Esophagus muscularis mucosa (tissue), 4 donors: ENCODE measurements at regions not wholly inside any gene's neighbourhood (a gene's known extent, or its start where the extent isn't known, plus 50 kb on each side); places are given as distances from the start of the nearest gene placed in this dataset.

Experiments
- DNase-seq: peaks from one replicate; pipeline ENCODE4 v3.0.0-alpha.2; 2017; ENCODE audit errors: extremely low spot score
- H3K27ac ChIP-seq, 4 donors: fragments of 200-600 bp; sonication (generic); replicated peaks in 1 of 4; 1 replicate in 3 of 4; 2 replicates in 1 of 4; pipeline ENCODE4 v1.5.1; 2016 to 2019; ENCODE audit warnings: mild to moderate bottlenecking in 1 of 4
- H3K27me3 ChIP-seq, 4 donors: fragments of 200-600 bp; sonication (generic); one replicate each; pipeline versions ENCODE4 v1.5.1 to v1.6.0; 2016 to 2019
- H3K36me3 ChIP-seq, 4 donors: fragments of 200-600 bp; sonication (generic); one replicate each; pipeline ENCODE4 v1.5.1; 2016 to 2019
- H3K4me1 ChIP-seq, 4 donors: fragments of 200-600 bp; sonication (generic); one replicate each; pipeline ENCODE4 v1.5.1; 2016 to 2019
- H3K4me3 ChIP-seq, 4 donors: fragments of 200-600 bp; sonication (generic); 1 replicate in 2 of 4; 2 replicates in 2 of 4; pipeline ENCODE4 v1.5.1; 2016 to 2019; ENCODE audit warnings: mild to moderate bottlenecking in 4 of 4, moderate library complexity in 1 of 4
- H3K9me3 ChIP-seq, 4 donors: fragments of 200-600 bp; sonication (generic); 1 replicate in 3 of 4; 2 replicates in 1 of 4; pipeline ENCODE4 v1.5.1; 2016 to 2019
- CTCF ChIP-seq, 3 experiments: fragments of 200-600 bp in 2 of 3; fragments of 450-650 bp in 1 of 3; sonication (generic) in 2 of 3; IDR thresholded peaks; one replicate each; pipeline ENCODE4 v1.5.1; 2017 to 2019; ENCODE audit warnings: antibody characterized with exemption in 3 of 3, mild to moderate bottlenecking in 2 of 3, moderate library complexity in 1 of 3
- EP300 ChIP-seq: sonication (generic); formaldehyde crosslinking; IDR thresholded peaks from one replicate; pipeline ENCODE4 v1.6.1; 2017; ENCODE audit warnings: antibody characterized with exemption
- POLR2A ChIP-seq: fragments of 450-650 bp; IDR thresholded peaks from one replicate; pipeline ENCODE4 v1.6.1; 2017; ENCODE audit warnings: antibody characterized with exemption, moderate library complexity, mild to moderate bottlenecking, low read depth
- POLR2AphosphoS5 ChIP-seq, 2 donors: sonication (generic); formaldehyde crosslinking; IDR thresholded peaks; one replicate each; pipeline ENCODE4 v1.6.1; 2017; ENCODE audit warnings: antibody characterized with exemption in 2 of 2
- WGBS: methylation state at CpG from one replicate; pipeline ENCODE4 v1.1.5; 2018; 5-methylcytosine and 5-hydroxymethylcytosine counted together
- intact Hi-C: fragments of 100-400 bp; cut with DNase I; formaldehyde crosslinking; loops from one replicate; pipeline ENCODE4 v1.15.1; 2023

- H3K27ac ChIP-seq: no peak overlapping the region
- TF ChIP-seq CTCF (IDR thresholded peaks at IDR 0.05) (no peak), EP300 (no peak), POLR2A (no peak), POLR2AphosphoS5 (IDR thresholded peaks at IDR 0.05) (no peak)
- H3K36me3 ChIP-seq: peaks cover 0 to 5% (median 0%) of the 10 kb centered on the region in 4 donors
- no peaks in the 10 kb centered on the region for H3K27me3 ChIP-seq
- peaks cover 0 to 4% (median 0%) of the 10 kb centered on the region in 4 donors for H3K9me3 ChIP-seq
- intact Hi-C loops: no loop called here
- WGBS: 63% methylated on average over 1 of the region's 1 CpG
- H3K4me3 ChIP-seq: no peak overlapping the region
- DNase-seq: no peak
- H3K4me1 ChIP-seq: no peaks in the 10 kb centered on the region
Observed at GRCh38 chr20:29123861-29124260, 2133.6 kb upstream of the DEFB115 start.
